ENCODE measurements at regions not wholly inside any gene's neighbourhood (a gene's known extent, or its start where the extent isn't known, plus 50 kb on each side); places are given as distances from the start of the nearest gene placed in this dataset.

DNA sequence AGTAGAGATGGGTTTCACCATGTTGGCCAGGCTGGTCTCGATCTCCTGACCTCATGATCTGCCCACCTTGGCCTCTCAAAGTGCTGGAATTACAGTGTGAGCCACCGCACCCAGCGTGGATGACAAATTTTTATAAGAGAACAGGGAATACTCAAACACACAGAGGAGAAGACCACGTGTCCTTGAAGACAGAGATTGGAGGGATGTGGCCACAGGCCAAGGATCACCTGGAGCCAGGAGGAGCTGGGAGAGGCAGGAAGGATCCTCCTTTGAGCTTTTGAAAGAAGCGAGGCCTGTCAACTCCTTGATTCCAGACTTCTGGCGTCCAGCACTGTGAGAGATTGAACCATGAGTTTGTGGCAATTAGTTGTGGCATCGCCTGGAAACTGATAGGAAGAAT, 1049.5 kb downstream of the TBC1D22A start:
- BruUV-seq (replicated peaks), result no TSS peak
- H3K36me3 ChIP-seq (ENCODE audit: control insufficient read depth, insufficient read depth, low read length), result no peaks in the 10 kb centered on the region
- H4K5ac ChIP-seq (ENCODE audit: low read depth, low read length), result no peak overlapping the region
- no peaks in the 10 kb centered on the region for H4K20me1 ChIP-seq (ENCODE audit: insufficient read depth, low read length)
- H4K91ac ChIP-seq (ENCODE audit: insufficient read depth, low read depth, low read length), result no peak overlapping the region
- H2BK120ac ChIP-seq (ENCODE audit: low read depth, low read length), result no peak overlapping the region
- H3K18ac ChIP-seq (ENCODE audit: low read depth, low read length), result no peak overlapping the region
- no peak for DNase-seq
- intact Hi-C loops (cut with micrococcal nuclease), result no loop called here
- H3K4me1 ChIP-seq (ENCODE audit: control insufficient read depth, insufficient read depth, low read length), result no peaks in the 10 kb centered on the region
- H3K79me1 ChIP-seq (ENCODE audit: low read depth in 1 of 2, low read length in 2 of 2), result no peaks in the 10 kb centered on the region
- TF ChIP-seq SMC3 (IDR thresholded peaks at IDR 0.05; ENCODE audit: low read depth, low read length) (no peak), CEBPB (IDR thresholded peaks at IDR 0.05; ENCODE audit: low read depth, low read length) (no peak), MXI1 (IDR thresholded peaks at IDR 0.05; ENCODE audit: borderline replicate concordance, low read depth, low read length) (no peak), NFE2L2 (IDR thresholded peaks at IDR 0.05; ENCODE audit: low read depth, low read length) (no peak), RAD21 (IDR thresholded peaks at IDR 0.05; ENCODE audit: low read length) (no peak), RFX5 (IDR thresholded peaks at IDR 0.05; ENCODE audit: low read depth, low read length) (no peak), POLR2A (IDR thresholded peaks at IDR 0.05; ENCODE audit: low read depth, low read length) (no peak), RCOR1 (IDR thresholded peaks at IDR 0.05; ENCODE audit: insufficient replicate concordance, low read length) (no peak), BHLHE40 (IDR thresholded peaks at IDR 0.05; ENCODE audit: low read depth, low read length) (no peak)
- TF ChIP-seq, protein P1, sequence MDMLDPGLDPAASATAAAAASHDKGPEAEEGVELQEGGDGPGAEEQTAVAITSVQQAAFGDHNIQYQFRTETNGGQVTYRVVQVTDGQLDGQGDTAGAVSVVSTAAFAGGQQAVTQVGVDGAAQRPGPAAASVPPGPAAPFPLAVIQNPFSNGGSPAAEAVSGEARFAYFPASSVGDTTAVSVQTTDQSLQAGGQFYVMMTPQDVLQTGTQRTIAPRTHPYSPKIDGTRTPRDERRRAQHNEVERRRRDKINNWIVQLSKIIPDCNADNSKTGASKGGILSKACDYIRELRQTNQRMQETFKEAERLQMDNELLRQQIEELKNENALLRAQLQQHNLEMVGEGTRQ (IDR thresholded peaks at IDR 0.05; ENCODE audit: low read depth, low read length), result no peak
- TF ChIP-seq, protein P2, sequence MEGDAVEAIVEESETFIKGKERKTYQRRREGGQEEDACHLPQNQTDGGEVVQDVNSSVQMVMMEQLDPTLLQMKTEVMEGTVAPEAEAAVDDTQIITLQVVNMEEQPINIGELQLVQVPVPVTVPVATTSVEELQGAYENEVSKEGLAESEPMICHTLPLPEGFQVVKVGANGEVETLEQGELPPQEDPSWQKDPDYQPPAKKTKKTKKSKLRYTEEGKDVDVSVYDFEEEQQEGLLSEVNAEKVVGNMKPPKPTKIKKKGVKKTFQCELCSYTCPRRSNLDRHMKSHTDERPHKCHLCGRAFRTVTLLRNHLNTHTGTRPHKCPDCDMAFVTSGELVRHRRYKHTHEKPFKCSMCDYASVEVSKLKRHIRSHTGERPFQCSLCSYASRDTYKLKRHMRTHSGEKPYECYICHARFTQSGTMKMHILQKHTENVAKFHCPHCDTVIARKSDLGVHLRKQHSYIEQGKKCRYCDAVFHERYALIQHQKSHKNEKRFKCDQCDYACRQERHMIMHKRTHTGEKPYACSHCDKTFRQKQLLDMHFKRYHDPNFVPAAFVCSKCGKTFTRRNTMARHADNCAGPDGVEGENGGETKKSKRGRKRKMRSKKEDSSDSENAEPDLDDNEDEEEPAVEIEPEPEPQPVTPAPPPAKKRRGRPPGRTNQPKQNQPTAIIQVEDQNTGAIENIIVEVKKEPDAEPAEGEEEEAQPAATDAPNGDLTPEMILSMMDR (conservative IDR thresholded peaks at IDR 0.05; ENCODE audit: low read depth, low read length), result no peak
- TF ChIP-seq, protein P3, sequence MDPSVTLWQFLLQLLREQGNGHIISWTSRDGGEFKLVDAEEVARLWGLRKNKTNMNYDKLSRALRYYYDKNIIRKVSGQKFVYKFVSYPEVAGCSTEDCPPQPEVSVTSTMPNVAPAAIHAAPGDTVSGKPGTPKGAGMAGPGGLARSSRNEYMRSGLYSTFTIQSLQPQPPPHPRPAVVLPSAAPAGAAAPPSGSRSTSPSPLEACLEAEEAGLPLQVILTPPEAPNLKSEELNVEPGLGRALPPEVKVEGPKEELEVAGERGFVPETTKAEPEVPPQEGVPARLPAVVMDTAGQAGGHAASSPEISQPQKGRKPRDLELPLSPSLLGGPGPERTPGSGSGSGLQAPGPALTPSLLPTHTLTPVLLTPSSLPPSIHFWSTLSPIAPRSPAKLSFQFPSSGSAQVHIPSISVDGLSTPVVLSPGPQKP (IDR thresholded peaks at IDR 0.05; ENCODE audit: borderline replicate concordance, low read depth, low read length), result no peak
- H3K9ac ChIP-seq (ENCODE audit: low read depth, low read length), result no peak overlapping the region
- dilution Hi-C loops (cut with HindIII; ENCODE audit: low sequenced_read_pairs, unreplicated experiment), result no loop called here
- no peak overlapping the region for H4K8ac ChIP-seq (ENCODE audit: low read depth in 2 of 2, low read length in 2 of 2)
- no peak overlapping the region for H3K27ac ChIP-seq (ENCODE audit: insufficient read depth, low read length)
- CTCF ChIA-PET, result no interaction called here
- H3K4me3 ChIP-seq (ENCODE audit: insufficient read depth, low read depth, low read length), result no peak overlapping the region
- H3K56ac ChIP-seq (ENCODE audit: extremely low read depth, insufficient read depth, low read length), result no peak overlapping the region
- H2BK5ac ChIP-seq (ENCODE audit: low read depth, low read length, poor library complexity, severe bottlenecking), result no peak overlapping the region
- H3K4me2 ChIP-seq (ENCODE audit: low read depth, low read length), result no peak overlapping the region
- in situ Hi-C loops (cut with MboI; ENCODE audit: low sequenced_read_pairs), result no loop called here
- H2BK20ac ChIP-seq (ENCODE audit: low read depth, low read length), result no peak overlapping the region
- no peak overlapping the region for H2AFZ ChIP-seq (replicated peaks; ENCODE audit: low read length, poor library complexity)
- no peak overlapping the region for H2AK9ac ChIP-seq (replicated peaks; ENCODE audit: low read depth, low read length, poor library complexity)
- WGBS, 2 experiments (ENCODE audit: extremely low coverage in 2 of 2, insufficient read length in 1 of 2), result no CpG with 5 or more reads among the region's 7 CpGs
- no peaks in the 10 kb centered on the region for H3K9me1 ChIP-seq (ENCODE audit: insufficient read depth, low read length)
- POLR2A ChIA-PET (ENCODE audit: unreplicated experiment), result no interaction called here
- H2BK15ac ChIP-seq (ENCODE audit: low read depth, low read length), result no peak overlapping the region
- no peak overlapping the region for H3K23ac ChIP-seq (ENCODE audit: low read depth, low read length)
- no peak for ATAC-seq (ENCODE audit: low read depth)
- no peak overlapping the region for H3K4ac ChIP-seq (ENCODE audit: low read depth, low read length)
- no peak overlapping the region for H2AK5ac ChIP-seq (ENCODE audit: low read depth, low read length)
- H3K9me3 ChIP-seq (ENCODE audit: control insufficient read depth, insufficient read depth, low read length), result peaks cover 59% of the 10 kb centered on the region
- no peaks in the 10 kb centered on the region for H3K27me3 ChIP-seq (ENCODE audit: control insufficient read depth, insufficient read depth, low read length)
- H3K14ac ChIP-seq (replicated peaks; ENCODE audit: low read depth, low read length), result no peak overlapping the region

Measured in IMR-90 (cell line).